AG04450 (cell line): ENCODE measurements at regions not wholly inside any gene's neighbourhood (a gene's known extent, or its start where the extent isn't known, plus 50 kb on each side); places are given as distances from the start of the nearest gene placed in this dataset.

ENCODE experiments used
- CTCF ChIA-PET: fragments of 300-600, 350-600 bp; formaldehyde crosslinking; extraction: SDS; loops from one replicate; lab custom pipeline; 2022; ENCODE audit warnings: antibody characterized with exemption, inconsistent platforms; lab: Charles Lee
- POLR2A ChIA-PET: fragments of 350-600 bp; formaldehyde crosslinking; extraction: SDS; loops from one replicate; lab custom pipeline; 2021; ENCODE audit warnings: antibody characterized with exemption, inconsistent platforms; lab: Yijun Ruan, JAX
- DNase-seq: peaks from one replicate; pipeline ENCODE4 v3.0.0-alpha.2; 2011; ENCODE audit warnings: low read depth, low spot score
- H3K27ac ChIP-seq: one replicate; pipeline ENCODE4 v1.5.1; 2012; ENCODE audit warnings: low read depth, low read length, control low read depth
- H3K27me3 ChIP-seq: one replicate; pipeline ENCODE4 v1.6.0; 2012; ENCODE audit warnings: low read length; ENCODE audit not compliant: control insufficient read depth, insufficient read depth
- H3K4me3 ChIP-seq: 2 replicates; pipeline ENCODE4 v1.5.1; 2011; ENCODE audit warnings: mild to moderate bottlenecking, low read depth, low read length, control low read depth
- H3K9me3 ChIP-seq: 2 replicates; pipeline ENCODE4 v1.5.1; 2012; ENCODE audit warnings: low read length; ENCODE audit not compliant: control insufficient read depth, insufficient read depth
- CTCF ChIP-seq: IDR thresholded peaks from 2 replicates; pipeline ENCODE4 v1.5.1; 2011; ENCODE audit warnings: low read depth, low read length, control low read depth, inconsistent platforms

GRCh38 chr15:98385752-98386381 lies 262.5 kb upstream of the IGF1R start:
- H3K27me3 ChIP-seq: no peaks in the 10 kb centered on the region
- H3K27ac ChIP-seq: no peak overlapping the region
- H3K4me3 ChIP-seq: no peak overlapping the region
- peaks cover 4% of the 10 kb centered on the region; the same call in 1 of the 2 replicates for H3K9me3 ChIP-seq
- ChIA-PET CTCF (no interaction called here), POLR2A (no interaction called here)
- no peak for DNase-seq
- no peak for TF ChIP-seq CTCF

GRCh38 chr15:98386561-98386960 lies 261.8 kb upstream of the IGF1R start:
- H3K27me3 ChIP-seq: no peaks in the 10 kb centered on the region
- peaks cover 4% of the 10 kb centered on the region; the same call in 1 of the 2 replicates for H3K9me3 ChIP-seq
- TF ChIP-seq CTCF: no peak
- no peak overlapping the region for H3K27ac ChIP-seq
- no peak overlapping the region for H3K4me3 ChIP-seq
- DNase-seq: no peak
- POLR2A ChIA-PET: no interaction called here
- CTCF ChIA-PET: no interaction called here

GRCh38 chr15:98387866-98388265 lies 260.5 kb upstream of the IGF1R start:
- CTCF ChIA-PET: no interaction called here
- POLR2A ChIA-PET: no interaction called here

GRCh38 chr15:98390946-98391530 lies 257.3 kb upstream of the IGF1R start:
- CTCF ChIA-PET: no interaction called here

More at GRCh38 chr15:98387866-98388265, 260.5 kb upstream of the IGF1R start:
- no peak for DNase-seq
- no peak overlapping the region for H3K27ac ChIP-seq
- no peak for TF ChIP-seq CTCF
- no peak overlapping the region for H3K4me3 ChIP-seq
- H3K27me3 ChIP-seq: no peaks in the 10 kb centered on the region
- H3K9me3 ChIP-seq: peaks cover 4% of the 10 kb centered on the region; the same call in 1 of the 2 replicates

More at GRCh38 chr15:98390946-98391530, 257.3 kb upstream of the IGF1R start:
- no peak overlapping the region for H3K4me3 ChIP-seq
- no peaks in the 10 kb centered on the region for H3K27me3 ChIP-seq
- POLR2A ChIA-PET: no interaction called here
- no peak for TF ChIP-seq CTCF
- no peak overlapping the region for H3K27ac ChIP-seq
- DNase-seq: no peak
- H3K9me3 ChIP-seq: 0 out of 2 replicates have a peak, but pooled peaks cover 4% of the 10 kb centered on the region
